ENCODE measurements at regions not wholly inside any gene's neighbourhood (a gene's known extent, or its start where the extent isn't known, plus 50 kb on each side); places are given as distances from the start of the nearest gene placed in this dataset.

DNA sequence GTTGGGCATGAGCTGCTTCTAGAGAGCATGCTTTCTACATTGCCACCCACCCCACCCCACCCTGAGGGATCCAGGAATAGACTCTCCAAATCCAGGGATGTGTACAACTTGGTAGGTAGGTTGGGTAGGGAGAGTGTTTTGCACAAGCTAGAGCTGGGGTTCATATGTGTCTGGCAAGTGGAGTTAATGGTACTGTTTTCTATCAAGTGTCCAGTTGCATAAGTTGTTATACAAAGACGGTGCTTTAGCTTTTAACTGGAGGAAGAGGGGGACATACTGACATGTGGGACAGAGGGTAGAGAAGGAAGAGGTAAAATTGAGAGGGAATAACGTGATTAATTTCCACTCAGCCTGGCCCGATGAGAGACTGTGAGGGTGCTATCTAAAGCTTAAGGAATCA, 51.0 kb upstream of the TNC start:
- no peak overlapping the region for H3K27ac ChIP-seq (ENCODE audit: low read depth, low read length)
- no peak overlapping the region for H3K4me3 ChIP-seq (ENCODE audit: low read depth in 1 of 2, low read length in 2 of 2)
- H3K27me3 ChIP-seq (ENCODE audit: control insufficient read depth in 1 of 2, insufficient read depth in 2 of 2, low read length in 2 of 2): no peaks in the 10 kb centered on the region
- H3K36me3 ChIP-seq (ENCODE audit: insufficient read depth, low read length): no peaks in the 10 kb centered on the region
- H3K4me1 ChIP-seq (ENCODE audit: insufficient read depth, low read length): peaks cover 10% of the 10 kb centered on the region
- H3K9me3 ChIP-seq (ENCODE audit: low read length): no peaks in the 10 kb centered on the region
- H3K9ac ChIP-seq (ENCODE audit: low read length): no peak overlapping the region

DNA sequence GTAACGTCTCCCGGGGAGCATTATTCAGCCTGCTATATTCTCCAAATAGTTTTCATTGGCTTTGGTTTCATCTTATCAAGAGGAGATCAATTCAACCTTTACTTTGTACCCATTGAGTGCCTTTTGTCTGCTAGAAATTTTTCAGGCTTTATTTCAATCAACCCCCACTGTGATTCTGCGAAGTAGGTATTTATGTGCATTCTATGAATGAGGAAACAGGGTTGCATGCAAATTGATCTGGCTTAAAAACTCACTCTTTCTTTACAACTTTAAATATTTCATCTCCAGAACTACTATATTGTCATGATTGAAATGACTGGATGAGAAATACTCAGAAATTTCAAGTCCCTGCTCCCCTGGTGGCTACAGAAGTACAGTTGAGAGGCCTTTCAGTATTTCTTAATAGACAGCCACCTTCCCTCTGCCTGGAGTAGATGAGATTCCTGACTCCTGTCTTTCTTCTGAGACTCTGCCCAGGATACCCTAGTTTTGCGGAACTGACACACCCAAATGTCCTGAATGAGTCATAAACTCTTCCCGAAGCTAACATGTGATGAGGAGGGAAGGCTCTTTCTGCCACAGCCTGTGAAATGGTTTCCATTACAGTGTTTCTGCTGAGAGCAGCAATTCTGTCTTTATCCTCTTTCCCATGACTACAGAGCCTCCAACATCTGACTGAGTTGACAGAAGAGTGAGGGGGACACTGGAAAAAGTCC, 52.6 kb upstream of the TNC start:
- Histone ChIP-seq H3K4me1 (ENCODE audit: insufficient read depth, low read length) (peaks cover 10% of the 10 kb centered on the region), H3K27me3 (ENCODE audit: control insufficient read depth in 1 of 2, insufficient read depth in 2 of 2, low read length in 2 of 2) (no peaks in the 10 kb centered on the region), H3K9ac (ENCODE audit: low read length) (no peak overlapping the region), H3K27ac (ENCODE audit: low read depth, low read length) (no peak overlapping the region), H3K9me3 (ENCODE audit: low read length) (no peaks in the 10 kb centered on the region), H3K36me3 (ENCODE audit: insufficient read depth, low read length) (no peaks in the 10 kb centered on the region), H3K4me3 (ENCODE audit: low read depth in 1 of 2, low read length in 2 of 2) (no peak overlapping the region)

DNA sequence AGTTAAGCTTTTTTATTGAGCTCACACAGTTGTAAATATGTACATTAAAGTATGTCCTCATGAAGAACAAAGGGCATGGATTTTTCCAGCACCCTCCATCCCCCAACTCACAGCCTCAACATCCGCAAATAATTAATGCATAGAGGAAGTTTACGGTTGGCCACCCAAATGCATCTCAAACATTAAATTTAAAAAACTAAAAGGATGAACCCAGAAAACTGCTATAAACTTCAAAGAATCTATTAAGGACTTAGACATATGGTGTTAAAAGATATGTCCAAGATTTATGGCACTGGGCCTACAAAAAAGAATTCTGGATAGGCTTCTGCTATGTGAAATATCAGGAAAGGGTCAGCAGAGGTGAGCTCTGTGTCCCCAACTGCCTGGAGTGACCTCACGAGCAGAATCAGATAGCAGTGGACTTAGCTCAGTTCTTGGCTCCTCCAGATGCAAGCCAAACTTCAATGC, 54.0 kb upstream of the TNC start:
- no peak overlapping the region for H3K4me3 ChIP-seq (ENCODE audit: low read depth in 1 of 2, low read length in 2 of 2)
- H3K4me1 ChIP-seq (ENCODE audit: insufficient read depth, low read length): peaks cover 10% of the 10 kb centered on the region
- H3K27me3 ChIP-seq (ENCODE audit: control insufficient read depth in 1 of 2, insufficient read depth in 2 of 2, low read length in 2 of 2): no peaks in the 10 kb centered on the region
- no peak overlapping the region for H3K27ac ChIP-seq (ENCODE audit: low read depth, low read length)
- H3K36me3 ChIP-seq (ENCODE audit: insufficient read depth, low read length): no peaks in the 10 kb centered on the region
- no peak overlapping the region for H3K9ac ChIP-seq (ENCODE audit: low read length)
- no peaks in the 10 kb centered on the region for H3K9me3 ChIP-seq (ENCODE audit: low read length)

DNA sequence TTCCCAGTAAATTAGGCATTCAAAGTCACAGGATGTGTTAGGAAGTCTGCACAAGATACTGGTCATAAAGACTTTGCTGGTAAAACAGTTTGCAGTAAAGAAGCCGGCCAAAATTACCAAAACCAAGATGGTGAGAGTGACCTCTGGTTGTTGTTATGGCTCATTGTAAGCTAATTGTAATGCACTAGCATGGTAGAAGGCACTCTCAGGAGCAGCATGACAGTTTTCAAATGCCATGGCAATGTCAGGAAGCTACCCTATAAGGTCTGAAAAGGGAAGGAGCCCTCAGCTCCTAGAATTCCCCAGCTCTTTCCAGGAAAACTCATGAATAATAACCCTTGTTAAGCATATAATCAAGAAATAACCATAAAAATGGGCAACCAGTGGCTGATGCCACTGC, 64.3 kb upstream of the TNC start:
- H3K9me3 ChIP-seq (ENCODE audit: low read length): no peaks in the 10 kb centered on the region
- no peak overlapping the region for H3K9ac ChIP-seq (ENCODE audit: low read length)
- H3K4me1 ChIP-seq (ENCODE audit: insufficient read depth, low read length): no peaks in the 10 kb centered on the region
- no peak overlapping the region for H3K4me3 ChIP-seq (ENCODE audit: low read depth in 1 of 2, low read length in 2 of 2)
- no peaks in the 10 kb centered on the region for H3K27me3 ChIP-seq (ENCODE audit: control insufficient read depth in 1 of 2, insufficient read depth in 2 of 2, low read length in 2 of 2)
- no peaks in the 10 kb centered on the region for H3K36me3 ChIP-seq (ENCODE audit: insufficient read depth, low read length)
- H3K27ac ChIP-seq (ENCODE audit: low read depth, low read length): no peak overlapping the region

DNA sequence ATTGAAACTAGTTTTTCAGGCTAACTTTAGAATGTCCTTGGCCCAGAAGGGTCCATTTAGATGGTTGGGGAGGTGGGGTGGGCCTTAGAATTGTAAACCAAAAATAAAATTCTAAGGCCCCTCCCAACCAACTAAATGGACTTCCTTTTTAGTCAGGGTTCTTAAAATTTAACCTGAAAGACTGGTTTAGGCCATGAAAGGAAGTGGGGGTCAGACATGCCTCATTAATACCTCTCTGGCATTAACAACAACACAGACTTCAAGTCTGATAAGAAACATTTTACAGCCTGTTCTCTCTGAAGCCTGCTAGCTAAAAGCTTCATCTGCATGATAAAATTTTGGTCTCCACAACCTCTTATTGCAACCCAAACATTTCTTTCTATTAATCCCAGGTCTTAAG, 65.5 kb upstream of the TNC start:
- no peak overlapping the region for H3K27ac ChIP-seq (ENCODE audit: low read depth, low read length)
- no peaks in the 10 kb centered on the region for H3K4me1 ChIP-seq (ENCODE audit: insufficient read depth, low read length)
- H3K27me3 ChIP-seq (ENCODE audit: control insufficient read depth in 1 of 2, insufficient read depth in 2 of 2, low read length in 2 of 2): no peaks in the 10 kb centered on the region
- no peaks in the 10 kb centered on the region for H3K9me3 ChIP-seq (ENCODE audit: low read length)
- no peak overlapping the region for H3K9ac ChIP-seq (ENCODE audit: low read length)
- no peaks in the 10 kb centered on the region for H3K36me3 ChIP-seq (ENCODE audit: insufficient read depth, low read length)
- no peak overlapping the region for H3K4me3 ChIP-seq (ENCODE audit: low read depth in 1 of 2, low read length in 2 of 2)

DNA sequence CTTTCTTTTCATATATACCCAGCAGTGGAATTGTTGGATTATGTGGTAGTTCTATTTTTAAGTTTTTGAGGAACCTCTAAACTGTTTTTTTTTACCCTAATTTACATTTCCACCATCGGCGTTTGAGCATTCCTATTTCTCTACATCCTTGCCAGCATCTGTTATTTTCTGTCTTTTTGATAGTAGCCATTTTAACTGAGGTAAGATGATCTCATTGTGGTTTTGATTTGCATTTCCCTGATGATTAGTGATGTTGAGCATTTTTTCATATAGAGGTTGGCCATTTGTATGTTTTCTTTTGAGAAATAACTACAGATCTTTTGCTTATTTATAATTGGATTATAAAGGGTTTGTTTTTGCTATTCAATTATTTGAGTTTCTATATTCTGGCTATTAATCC, 71.7 kb upstream of the TNC start:
- no peak overlapping the region for H3K4me3 ChIP-seq (ENCODE audit: low read depth in 1 of 2, low read length in 2 of 2)
- no peaks in the 10 kb centered on the region for H3K27me3 ChIP-seq (ENCODE audit: control insufficient read depth in 1 of 2, insufficient read depth in 2 of 2, low read length in 2 of 2)
- no peak overlapping the region for H3K9ac ChIP-seq (ENCODE audit: low read length)
- H3K4me1 ChIP-seq (ENCODE audit: insufficient read depth, low read length): peaks cover 10% of the 10 kb centered on the region
- H3K36me3 ChIP-seq (ENCODE audit: insufficient read depth, low read length): no peaks in the 10 kb centered on the region
- no peak overlapping the region for H3K27ac ChIP-seq (ENCODE audit: low read depth, low read length)
- no peaks in the 10 kb centered on the region for H3K9me3 ChIP-seq (ENCODE audit: low read length)

DNA sequence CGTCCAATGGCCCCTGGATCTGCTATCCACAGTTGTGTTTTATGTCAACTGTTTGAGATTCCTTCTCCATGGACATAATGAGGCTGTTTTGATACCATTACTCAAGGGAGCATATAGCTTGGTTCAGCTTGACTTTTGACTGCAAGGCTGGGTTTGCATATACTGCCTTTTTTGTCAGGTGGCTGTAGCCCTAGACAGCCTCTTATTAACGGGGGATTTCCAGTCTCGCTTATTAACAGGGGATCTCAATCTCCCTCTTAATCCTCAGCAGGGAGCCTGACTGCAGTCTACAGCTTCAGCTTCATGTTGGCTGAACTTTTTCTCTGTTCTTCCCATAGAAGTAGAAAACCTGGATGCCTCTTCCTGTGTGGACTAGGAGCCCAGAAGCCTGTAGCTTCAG, 73.7 kb upstream of the TNC start:
- H3K27ac ChIP-seq (ENCODE audit: low read depth, low read length): no peak overlapping the region
- H3K27me3 ChIP-seq (ENCODE audit: control insufficient read depth in 1 of 2, insufficient read depth in 2 of 2, low read length in 2 of 2): no peaks in the 10 kb centered on the region
- peaks cover 10% of the 10 kb centered on the region for H3K4me1 ChIP-seq (ENCODE audit: insufficient read depth, low read length)
- no peaks in the 10 kb centered on the region for H3K9me3 ChIP-seq (ENCODE audit: low read length)
- H3K4me3 ChIP-seq (ENCODE audit: low read depth in 1 of 2, low read length in 2 of 2): no peak overlapping the region
- no peaks in the 10 kb centered on the region for H3K36me3 ChIP-seq (ENCODE audit: insufficient read depth, low read length)
- H3K9ac ChIP-seq (ENCODE audit: low read length): no peak overlapping the region

DNA sequence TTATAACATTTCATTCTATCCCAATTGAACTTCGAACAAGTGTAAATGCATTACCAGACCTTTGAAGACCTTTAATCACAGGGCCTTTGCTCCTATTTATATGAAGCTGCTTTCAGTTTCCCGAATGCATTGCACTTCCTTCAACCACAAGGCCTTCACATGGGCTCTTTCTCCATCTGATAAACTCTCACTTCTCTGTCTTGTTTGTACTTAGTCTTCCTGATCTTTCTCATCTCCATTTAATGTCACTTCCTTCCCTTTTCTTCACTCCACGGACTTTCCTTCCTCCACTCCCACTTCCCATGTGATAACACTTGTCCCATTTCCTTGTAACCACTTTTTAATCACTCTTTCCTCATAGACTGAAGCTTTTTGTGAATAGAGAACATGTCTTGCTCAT, 74.3 kb upstream of the TNC start:
- H3K36me3 ChIP-seq (ENCODE audit: insufficient read depth, low read length): no peaks in the 10 kb centered on the region
- H3K9ac ChIP-seq (ENCODE audit: low read length): no peak overlapping the region
- no peaks in the 10 kb centered on the region for H3K27me3 ChIP-seq (ENCODE audit: control insufficient read depth in 1 of 2, insufficient read depth in 2 of 2, low read length in 2 of 2)
- H3K4me1 ChIP-seq (ENCODE audit: insufficient read depth, low read length): peaks cover 11% of the 10 kb centered on the region
- H3K4me3 ChIP-seq (ENCODE audit: low read depth in 1 of 2, low read length in 2 of 2): no peak overlapping the region
- no peaks in the 10 kb centered on the region for H3K9me3 ChIP-seq (ENCODE audit: low read length)
- no peak overlapping the region for H3K27ac ChIP-seq (ENCODE audit: low read depth, low read length)

DNA sequence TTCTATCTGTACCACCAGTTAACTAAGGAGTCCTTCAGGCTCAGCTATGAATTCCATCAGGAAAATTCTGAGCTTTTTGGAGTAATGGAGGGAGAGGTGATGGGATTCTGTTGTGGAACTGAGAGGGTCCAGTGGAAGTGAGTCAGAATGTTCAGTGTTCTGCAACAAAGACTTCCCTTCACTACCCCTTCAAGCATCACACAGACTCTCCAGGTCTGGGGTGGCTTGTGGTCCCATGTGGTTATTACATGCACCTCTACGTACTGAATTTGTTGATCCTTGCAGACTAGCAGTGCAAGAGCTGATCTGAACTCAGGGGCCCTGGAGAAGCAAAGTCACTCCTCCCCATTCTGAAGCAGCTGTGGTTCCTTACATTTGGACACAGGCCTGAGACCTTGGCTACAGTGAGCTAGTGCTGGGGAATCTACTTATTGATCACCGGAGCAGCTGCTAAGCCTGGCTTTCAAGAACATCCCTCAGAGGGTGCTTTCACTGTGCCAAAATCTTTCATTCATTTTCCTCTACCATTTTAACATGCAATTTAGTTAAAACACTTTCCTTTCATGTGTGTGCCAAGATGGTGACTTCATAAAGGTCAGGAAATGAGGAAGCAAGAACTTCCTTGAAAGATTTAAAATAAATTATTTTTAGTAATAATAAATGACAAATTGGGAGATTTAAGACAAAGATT, 75.0 kb upstream of the TNC start:
- H3K4me3 ChIP-seq (ENCODE audit: low read depth in 1 of 2, low read length in 2 of 2): no peak overlapping the region
- H3K9ac ChIP-seq (ENCODE audit: low read length): no peak overlapping the region
- H3K9me3 ChIP-seq (ENCODE audit: low read length): no peaks in the 10 kb centered on the region
- H3K27me3 ChIP-seq (ENCODE audit: control insufficient read depth in 1 of 2, insufficient read depth in 2 of 2, low read length in 2 of 2): no peaks in the 10 kb centered on the region
- H3K36me3 ChIP-seq (ENCODE audit: insufficient read depth, low read length): no peaks in the 10 kb centered on the region
- H3K4me1 ChIP-seq (ENCODE audit: insufficient read depth, low read length): peaks cover 18% of the 10 kb centered on the region
- H3K27ac ChIP-seq (ENCODE audit: low read depth, low read length): no peak overlapping the region

DNA sequence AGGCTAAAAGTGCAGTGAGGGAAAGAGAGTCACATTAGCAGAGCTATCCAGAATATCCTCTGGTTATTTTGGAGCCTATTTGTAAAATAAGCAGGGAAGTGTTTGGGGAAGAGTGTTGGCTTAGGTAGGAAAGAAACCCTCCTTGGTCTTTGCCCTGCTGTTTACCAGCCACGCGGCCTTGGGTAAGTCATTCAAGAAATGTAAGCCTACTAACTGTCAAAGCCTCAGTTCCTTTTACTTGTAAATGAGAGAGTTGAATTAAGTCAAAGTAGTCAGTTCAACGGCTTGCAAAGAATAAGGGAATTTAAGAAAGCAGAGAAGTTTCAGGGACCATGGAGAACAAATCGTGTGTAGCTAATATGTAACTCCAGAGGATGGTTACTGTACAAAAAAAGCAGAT, 75.8 kb upstream of the TNC start:
- Histone ChIP-seq H3K9me3 (ENCODE audit: low read length) (no peaks in the 10 kb centered on the region), H3K4me1 (ENCODE audit: insufficient read depth, low read length) (peaks cover 22% of the 10 kb centered on the region), H3K27ac (ENCODE audit: low read depth, low read length) (no peak overlapping the region), H3K4me3 (ENCODE audit: low read depth in 1 of 2, low read length in 2 of 2) (no peak overlapping the region), H3K27me3 (ENCODE audit: control insufficient read depth in 1 of 2, insufficient read depth in 2 of 2, low read length in 2 of 2) (no peaks in the 10 kb centered on the region), H3K36me3 (ENCODE audit: insufficient read depth, low read length) (no peaks in the 10 kb centered on the region), H3K9ac (ENCODE audit: low read length) (no peak overlapping the region)

DNA sequence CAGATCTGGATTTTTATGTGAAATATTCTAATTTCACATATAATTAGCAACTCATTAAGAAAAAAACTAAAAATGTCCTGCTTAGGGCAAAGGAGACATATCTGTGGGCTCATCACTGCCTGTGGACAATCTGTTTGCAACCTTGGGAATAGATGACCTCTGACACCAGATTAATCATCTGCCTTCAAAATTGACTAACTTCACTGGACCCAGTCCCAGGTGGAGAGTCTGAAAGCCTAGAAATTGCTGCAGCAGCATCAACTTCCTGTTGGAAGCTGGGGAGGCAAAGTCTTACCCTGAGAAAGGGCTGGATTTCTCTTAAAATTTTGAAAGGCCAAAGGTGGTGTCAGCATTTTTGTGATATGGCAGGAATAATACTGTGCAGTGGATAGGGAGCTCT, 76.3 kb upstream of the TNC start:
- no peak overlapping the region for H3K27ac ChIP-seq (ENCODE audit: low read depth, low read length)
- no peak overlapping the region for H3K4me3 ChIP-seq (ENCODE audit: low read depth in 1 of 2, low read length in 2 of 2)
- H3K36me3 ChIP-seq (ENCODE audit: insufficient read depth, low read length): no peaks in the 10 kb centered on the region
- H3K9me3 ChIP-seq (ENCODE audit: low read length): no peaks in the 10 kb centered on the region
- no peaks in the 10 kb centered on the region for H3K27me3 ChIP-seq (ENCODE audit: control insufficient read depth in 1 of 2, insufficient read depth in 2 of 2, low read length in 2 of 2)
- no peak overlapping the region for H3K9ac ChIP-seq (ENCODE audit: low read length)
- peaks cover 22% of the 10 kb centered on the region for H3K4me1 ChIP-seq (ENCODE audit: insufficient read depth, low read length)

DNA sequence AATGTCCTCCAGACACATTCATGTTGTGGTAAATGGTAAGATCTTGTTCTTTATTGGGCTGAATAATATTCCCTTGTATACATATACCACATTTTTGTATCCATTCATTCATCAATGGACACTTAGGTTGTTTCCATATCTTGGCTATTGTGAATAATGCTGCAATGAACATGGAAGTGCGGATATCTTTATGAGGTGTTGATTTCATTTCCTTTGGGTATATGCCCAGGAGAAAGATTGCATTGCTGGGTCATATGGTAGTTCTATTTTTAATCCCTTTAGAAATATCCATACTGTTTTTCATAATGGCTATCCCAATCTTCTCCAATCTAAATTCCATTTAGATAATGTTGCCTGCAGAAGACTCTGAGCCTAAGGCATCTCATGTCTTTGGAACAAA, 78.0 kb upstream of the TNC start:
- H3K4me3 ChIP-seq (ENCODE audit: low read depth in 1 of 2, low read length in 2 of 2): no peak overlapping the region
- no peak overlapping the region for H3K27ac ChIP-seq (ENCODE audit: low read depth, low read length)
- H3K9ac ChIP-seq (ENCODE audit: low read length): no peak overlapping the region
- H3K4me1 ChIP-seq (ENCODE audit: insufficient read depth, low read length): peaks cover 31% of the 10 kb centered on the region
- H3K27me3 ChIP-seq (ENCODE audit: control insufficient read depth in 1 of 2, insufficient read depth in 2 of 2, low read length in 2 of 2): no peaks in the 10 kb centered on the region
- no peaks in the 10 kb centered on the region for H3K9me3 ChIP-seq (ENCODE audit: low read length)
- H3K36me3 ChIP-seq (ENCODE audit: insufficient read depth, low read length): no peaks in the 10 kb centered on the region

All from muscle layer of colon (tissue), 2 donors.